ENCODE measurements at regions not wholly inside any gene's neighbourhood (a gene's known extent, or its start where the extent isn't known, plus 50 kb on each side); places are given as distances from the start of the nearest gene placed in this dataset.

DNA sequence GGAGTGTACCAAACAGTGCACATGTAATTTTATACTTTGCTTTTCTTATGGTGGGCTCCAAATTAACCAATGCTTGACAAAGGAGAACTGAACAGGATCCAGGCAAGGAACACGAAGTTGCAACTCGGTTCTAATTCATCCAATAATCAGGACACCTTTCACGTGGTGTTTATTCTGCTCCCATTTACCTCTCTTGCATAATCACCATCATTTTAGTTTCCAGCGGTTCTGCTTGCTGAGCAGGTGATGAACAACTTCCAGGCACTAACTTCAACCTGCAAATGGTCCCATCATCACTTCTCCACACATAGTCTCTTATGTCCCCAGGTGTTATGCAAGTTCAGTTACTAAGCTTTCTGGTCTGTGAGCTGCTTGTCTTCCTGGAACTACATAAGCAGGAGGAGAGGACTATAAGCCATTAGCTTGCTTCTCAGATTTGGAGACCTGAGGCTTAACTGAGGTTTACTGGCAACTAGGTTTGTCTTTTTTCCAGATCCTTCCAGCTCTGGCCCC, 326.8 kb upstream of the SLC30A5 start:
- no peak for DNase-seq

DNA sequence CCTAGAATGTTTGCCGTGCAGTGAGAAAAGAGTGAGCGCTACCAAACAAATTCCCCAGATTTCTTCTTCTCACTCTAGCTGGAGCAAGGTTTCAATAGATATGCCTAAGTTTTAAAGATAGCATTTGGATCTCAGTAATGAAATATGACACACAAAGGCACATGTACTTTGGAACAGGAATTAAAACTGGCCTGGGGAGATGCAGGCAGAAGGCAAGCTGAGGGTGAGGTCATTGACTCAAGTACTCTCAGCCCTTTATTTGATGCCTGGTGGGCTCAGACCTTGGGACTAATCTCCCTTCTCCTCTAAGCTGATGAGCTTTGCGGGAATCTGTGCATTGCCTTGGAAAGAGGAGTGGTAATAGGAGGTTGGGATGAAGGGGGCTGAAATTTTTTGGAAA, 323.3 kb upstream of the SLC30A5 start:
- DNase-seq, result no peak

DNA sequence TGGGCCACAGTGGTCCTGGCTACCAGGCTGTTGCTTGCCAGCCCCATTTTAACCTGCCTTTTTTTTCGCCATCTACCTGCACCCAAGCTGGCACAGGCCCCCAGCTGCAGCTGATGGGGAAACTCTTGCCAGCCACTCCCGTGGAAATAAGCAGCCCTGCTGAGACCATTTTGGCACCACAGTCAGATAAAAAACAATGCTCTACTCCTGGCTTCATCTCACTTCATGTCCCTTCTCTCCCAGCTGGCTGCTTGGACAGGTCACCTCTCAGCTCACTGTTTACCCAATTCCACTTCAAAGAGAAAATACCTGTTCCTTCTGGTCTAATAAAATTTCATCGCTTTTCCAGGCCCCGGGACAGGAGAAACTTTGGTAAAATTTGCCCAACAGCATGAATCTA, 322.6 kb upstream of the SLC30A5 start:
- DNase-seq, result no peak

DNA sequence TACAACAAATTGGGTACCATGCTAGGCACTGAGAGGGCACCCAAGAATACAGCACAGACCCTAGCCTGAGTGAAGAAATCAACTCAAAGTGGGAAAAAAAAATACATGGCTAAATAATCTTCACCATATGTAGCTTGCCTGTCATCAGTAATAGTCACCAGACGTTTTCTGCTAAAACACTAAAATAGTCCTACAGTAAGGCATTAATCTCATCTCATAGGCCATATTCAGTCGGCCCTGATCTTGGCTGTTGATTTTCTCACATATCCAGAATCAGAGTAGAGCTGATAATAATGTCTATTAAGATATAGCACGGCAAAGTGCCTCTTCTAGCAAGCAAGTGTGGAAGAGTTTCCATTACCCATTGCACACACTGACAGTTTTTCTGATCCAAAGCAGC, 322.1 kb upstream of the SLC30A5 start:
- DNase-seq, result no peak

DNA sequence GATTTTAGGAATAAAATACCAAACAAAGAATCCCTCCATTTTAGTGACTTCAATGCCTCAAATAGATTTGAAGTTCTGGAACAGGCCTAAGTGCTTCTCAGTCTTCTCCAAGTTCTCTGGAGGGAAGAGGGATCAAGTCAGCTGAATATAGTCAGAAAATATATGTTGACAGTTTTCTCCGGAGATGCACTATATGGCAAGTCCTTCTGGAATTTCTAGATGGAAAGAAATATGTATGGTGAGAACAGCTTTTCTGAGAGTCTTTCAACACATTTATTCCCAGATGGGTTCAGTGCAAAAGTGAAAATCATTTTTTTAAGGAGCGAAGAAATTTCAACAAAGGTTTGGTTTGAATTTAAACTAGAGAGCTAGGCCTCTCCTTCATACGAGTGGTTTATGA, 317.4 kb upstream of the SLC30A5 start:
- no peak for DNase-seq

DNA sequence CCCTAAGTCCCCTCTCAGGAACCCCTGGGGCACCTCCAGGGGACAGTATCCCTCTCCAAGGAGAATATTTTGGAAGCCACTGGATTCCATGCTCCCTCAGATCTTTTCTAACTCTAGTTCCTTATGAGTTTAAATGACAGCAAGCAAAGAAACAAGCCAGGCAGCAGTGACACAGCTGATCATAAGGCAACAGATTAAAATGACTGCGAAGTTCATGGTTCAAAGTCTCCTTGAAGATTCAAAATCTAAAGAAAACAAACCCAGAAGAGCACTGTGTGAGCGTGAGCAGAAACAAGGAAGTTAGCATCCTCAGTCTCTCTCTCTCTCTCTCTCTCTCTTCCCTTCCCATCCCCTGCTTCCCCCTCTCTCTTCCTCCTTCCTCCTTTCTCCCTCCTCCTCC, 316.7 kb upstream of the SLC30A5 start:
- DNase-seq, result no peak

DNA sequence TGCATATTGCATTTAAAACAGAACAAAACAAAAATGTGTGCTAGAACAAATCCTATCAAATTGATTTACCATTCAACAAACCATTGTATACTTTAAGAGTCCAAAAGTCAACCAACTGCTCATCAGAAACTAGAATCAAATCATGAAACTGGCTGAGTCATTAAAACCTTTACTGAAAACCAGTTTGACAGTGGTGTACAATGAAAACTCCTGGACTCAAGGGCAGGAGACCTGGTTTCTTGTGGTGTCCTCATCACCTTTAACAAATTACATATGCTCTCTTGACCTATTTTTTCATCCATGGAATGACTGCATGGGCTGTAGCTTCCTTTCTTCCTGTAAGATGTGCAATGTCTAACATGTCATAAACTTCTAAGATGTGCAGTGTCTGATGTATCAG, 315.3 kb upstream of the SLC30A5 start:
- DNase-seq, result no peak

DNA sequence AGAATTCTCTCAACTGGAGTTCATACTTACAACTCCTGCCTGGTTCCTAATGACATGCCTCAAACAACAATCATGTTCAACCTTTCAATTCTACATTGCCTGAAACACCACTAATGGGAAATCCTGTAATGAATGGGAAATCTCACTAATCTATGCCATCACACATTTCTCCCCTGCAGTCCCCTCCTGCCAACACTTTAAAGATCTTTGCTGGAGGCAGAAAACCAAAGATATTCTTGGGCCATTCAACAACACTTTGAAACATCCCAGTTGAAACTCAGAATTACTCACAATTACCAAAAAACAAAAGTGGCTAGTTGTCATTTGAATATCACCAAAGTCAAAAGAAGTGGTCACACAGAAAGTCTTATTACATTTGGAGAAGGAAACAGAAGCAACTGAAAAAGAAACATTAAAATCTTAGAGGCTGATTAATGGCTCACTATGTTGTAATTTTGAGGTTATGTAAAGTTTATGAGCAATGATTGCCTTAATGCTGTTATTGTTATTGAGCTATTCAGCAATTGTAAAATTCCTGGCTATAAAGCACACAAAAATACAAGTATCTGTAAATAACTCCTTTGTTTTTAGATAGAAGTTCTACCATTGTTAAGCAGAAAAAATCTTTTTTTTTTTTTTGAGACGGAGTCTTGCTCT, 313.4 kb upstream of the SLC30A5 start:
- DNase-seq, result no peak

DNA sequence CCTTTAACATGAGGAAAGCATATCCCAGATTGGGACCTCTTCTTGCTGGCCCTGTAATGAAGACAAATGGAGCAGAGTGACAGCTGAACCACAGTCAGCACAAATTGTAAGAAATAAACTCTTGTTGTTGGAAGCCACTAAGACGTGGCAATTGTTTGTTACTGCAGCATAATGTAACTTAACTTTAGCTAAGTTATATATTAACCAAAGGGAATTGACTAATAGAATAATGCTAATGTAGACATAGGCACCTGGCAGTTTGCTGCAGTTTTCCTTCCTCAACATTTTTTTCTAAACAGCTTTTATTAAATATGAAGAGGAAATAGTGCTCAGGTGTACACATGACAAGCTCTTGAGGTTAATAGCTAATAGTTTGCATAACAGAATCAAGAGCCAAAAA, 300.7 kb upstream of the SLC30A5 start:
- no peak for DNase-seq

DNA sequence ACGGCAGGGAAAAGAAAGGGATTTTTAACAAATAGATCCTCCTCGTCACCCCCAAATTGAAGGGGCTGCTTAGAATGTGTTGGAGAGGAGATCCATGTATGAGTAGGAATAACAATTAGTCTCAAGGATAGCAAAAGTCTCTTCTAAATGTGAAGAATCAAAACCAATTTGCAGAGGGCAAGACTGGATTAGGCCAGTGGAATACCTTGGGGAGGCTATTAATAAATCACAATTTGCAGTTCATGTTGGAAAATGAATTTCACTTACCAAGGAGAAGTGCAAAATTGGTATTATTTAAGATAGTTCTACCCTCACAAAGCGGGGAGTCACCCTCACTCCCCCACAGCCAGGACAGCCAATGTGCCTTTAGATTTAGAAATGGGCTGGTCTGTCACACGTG, 299.8 kb upstream of the SLC30A5 start:
- DNase-seq, result no peak

DNA sequence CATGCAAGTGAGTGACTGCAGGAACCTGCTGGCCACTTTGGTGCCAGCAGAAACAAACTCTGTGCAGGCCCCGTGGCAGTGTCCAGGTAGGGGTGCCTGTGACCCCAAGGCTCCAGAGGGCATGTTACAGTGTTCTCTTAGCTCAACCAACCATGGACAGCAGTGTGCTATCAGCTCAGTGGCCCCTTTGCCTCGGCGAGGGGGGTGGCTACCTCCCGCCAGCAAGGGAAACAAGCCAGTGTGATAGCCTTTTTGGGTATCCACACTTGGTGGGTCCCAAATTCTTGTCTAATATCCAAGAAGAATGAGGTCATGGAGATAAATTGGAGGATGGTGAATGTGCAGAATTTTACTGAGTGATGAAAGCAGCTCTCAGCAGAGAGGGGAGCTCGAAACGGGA, 298.6 kb upstream of the SLC30A5 start:
- no peak for DNase-seq

DNA sequence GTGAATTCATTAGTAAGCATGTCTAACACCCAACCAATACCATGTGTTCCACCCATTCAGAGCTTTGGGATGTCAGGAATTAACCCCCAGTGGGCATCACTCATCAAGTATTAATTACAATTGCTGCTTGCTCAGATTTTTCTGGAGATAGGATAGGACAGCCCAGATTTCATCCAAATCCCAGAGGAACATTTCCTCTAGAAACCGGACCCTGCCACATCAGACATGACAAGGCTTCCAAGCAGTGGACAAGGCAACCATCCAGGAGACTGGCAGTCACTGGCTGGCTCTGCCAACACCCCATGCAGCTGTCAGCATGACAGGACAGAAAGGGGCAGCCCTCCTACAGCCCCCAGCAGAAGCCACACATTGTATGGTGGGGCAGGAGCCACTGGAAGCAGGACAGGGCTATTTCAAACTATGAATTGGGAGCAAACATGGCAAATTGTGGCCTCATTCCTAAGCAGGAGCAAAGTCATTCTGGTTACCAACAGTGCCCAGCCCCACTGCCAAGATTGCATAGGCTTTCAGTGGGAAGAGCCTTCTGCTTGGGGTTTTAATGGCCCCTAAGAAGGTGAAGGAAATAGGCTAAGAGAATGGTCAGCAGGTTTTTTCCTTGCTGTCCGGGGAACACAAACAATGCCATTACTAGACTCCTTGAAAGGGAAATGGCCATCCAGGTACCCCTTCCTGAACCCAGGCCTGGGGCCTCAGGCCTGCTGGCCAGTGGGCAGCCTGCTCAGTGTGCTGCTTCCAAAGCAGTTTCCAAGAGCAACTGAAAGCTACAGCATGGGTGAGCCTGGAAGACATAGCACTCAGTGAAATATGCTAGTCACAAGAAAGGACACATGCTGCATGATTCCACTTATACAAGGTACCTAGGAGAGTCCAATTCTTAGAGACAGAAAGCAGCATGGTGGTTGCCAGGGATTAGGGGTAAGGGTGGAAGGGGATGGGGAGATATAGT, 294.7 kb upstream of the SLC30A5 start:
- DNase-seq, result no peak

DNA sequence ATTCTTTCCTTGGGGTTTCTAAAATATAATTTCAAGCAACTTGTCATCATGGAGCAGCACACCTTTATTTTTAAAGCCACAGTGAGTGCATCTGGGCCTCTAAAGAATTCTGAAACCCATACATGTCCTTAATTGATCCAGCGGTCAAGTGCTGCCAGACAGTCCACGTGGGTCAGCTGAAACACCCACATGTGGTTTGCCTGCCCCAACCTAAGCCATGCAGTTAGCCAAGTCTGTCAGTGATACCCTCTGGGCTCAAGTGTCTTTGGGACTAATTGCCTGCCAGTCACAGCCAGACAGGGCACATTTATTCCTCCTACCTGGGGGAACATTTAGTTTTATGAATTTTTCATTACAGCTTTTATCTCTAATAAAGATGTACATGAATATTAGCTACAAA, 291.4 kb upstream of the SLC30A5 start:
- DNase-seq, result no peak

DNA sequence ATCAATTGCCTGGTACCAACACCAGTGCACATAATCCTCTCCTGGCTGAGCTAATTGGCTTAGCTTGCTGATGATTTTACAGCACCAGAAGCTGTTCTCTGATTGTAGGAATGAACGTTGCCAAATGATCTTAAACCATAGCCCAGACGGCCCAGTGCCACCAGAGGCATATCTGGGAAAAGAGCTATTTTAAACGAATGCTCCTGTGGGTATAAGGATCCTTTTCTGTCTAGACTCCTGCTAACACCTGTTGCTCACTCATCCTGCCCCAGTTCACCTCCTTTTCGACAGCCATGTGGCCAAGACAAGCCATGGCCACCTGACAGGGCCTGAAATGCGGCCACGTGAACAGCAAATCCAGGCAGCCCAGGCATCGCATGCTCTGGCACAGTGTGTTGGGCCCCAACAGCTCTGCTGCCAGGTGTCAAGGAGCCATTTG, 289.9 kb upstream of the SLC30A5 start:
- DNase-seq, result no peak

DNA sequence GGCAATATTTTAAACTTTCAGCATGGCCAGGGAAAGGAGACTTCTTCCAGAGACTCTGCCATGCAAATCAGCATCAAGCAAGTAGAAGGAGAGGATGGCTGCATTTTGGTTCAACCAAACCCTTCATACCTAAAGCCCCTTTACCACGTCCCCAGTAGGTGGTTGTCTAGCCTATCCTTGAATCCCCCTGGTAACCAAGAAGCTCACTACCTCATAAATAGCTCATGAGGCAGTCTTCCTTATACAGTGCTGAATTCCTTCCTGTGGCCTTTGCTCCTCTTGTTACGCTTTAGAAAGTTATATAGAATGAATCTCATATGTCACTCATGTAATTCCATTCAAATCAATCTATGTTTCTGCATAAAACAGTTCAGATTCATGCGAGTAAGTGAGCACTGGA, 289.5 kb upstream of the SLC30A5 start:
- no peak for DNase-seq

DNA sequence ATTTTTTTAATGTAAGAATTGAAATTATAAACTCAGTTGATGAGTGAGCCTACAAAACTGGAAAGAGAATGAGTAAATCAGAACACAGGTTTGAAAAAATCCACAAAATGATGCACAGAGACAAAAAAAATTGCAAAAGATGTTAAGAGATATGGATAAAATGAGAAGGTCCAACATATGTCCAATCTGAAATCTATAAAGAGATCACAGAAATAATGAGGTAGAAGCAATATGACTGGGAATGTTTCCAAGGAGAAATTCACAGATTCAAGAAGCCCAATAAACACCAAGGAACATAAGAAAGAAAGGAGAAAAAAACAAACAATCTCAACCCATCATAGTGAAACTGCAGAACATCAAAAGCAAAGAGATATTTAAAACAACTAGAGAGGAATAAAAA, 288.4 kb upstream of the SLC30A5 start:
- DNase-seq, result no peak

DNA sequence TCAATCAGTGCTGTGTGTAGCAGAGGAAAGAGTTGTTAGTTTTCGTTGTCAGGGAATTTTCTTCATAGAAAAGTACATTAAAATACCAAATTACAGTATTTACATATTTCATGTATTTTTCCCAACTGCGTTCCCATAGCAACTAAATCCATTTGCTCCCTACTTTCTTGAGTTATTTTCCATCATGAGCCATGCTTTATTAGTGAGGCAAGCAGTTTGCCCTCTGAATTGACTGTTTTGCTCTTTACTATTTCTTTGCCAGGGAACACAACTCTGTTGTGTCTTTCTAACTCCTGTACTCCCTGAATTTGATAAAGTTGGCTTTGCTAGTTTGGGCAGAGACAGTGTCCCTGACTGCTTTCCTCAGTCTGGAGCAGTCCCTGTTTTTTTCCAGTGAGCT, 276.2 kb upstream of the SLC30A5 start:
- no peak for DNase-seq

DNA sequence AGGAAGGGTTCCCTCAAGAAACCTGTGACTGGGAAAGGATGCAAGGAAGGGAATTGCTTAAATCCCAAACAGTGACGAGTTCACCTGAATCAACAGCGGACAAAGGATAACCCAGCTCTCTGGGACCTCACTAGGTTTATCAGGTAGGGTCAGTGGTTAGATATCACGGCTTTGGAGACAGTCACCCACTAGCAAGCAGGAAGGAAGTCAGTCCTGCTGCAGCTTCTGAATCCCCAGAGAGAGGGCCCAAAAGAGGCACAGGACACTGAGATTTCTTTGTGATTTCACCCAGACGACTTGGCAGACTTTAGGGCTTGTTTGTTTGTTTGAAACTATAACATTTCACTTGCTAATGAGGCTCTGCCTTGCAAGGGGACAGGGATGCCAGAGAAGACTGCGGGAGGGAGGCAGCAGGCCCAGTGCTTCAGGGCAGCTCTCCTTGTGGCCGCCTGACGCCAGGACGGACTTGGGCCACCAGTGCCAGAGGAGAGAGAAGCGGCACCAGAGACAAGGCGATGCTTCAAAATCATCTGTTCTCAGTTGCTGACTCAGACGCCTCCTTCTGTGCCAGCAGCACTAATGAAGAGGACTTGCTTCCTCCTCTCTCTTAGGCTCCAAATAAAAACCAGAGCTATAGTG, 275.6 kb upstream of the SLC30A5 start:
- DNase-seq, result no peak

DNA sequence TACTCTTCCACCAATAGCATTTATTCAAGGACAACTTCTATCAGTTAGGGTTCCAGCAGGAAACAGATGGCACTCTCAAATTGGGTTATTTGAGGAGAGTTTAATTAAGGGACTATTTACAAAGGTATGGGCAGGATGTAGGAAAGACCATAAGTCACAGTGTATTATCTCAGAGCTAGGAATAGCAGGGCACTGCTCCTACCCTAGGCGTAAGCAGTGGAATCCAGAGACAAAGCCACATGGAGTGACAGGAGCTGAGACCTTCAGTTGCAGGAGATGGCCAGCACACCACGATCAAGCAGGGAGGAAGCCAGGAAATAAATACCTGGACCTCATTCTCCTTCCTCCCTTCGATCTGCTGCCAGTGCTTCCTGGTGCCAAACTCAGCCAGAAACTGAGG, 274.9 kb upstream of the SLC30A5 start:
- no peak for DNase-seq

DNA sequence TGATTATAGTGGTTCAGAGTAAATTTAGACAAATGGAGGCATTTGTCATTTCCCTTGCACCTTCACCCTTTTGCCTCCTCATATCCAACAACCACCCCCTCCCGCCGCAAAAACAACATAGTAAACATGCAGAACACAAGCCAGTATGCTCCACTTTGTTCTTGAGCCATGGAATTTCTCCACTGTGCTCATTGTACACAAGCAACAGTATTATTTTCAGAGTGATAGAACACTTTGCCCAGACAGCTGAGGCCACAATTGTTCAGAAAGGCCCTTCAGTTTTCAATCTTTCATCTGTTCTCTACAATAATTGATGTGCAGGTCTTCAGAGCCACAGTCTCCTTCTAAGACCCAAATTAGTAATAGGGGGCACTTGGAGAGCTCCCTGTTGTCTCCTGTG, 272.8 kb upstream of the SLC30A5 start:
- no peak for DNase-seq

DNA sequence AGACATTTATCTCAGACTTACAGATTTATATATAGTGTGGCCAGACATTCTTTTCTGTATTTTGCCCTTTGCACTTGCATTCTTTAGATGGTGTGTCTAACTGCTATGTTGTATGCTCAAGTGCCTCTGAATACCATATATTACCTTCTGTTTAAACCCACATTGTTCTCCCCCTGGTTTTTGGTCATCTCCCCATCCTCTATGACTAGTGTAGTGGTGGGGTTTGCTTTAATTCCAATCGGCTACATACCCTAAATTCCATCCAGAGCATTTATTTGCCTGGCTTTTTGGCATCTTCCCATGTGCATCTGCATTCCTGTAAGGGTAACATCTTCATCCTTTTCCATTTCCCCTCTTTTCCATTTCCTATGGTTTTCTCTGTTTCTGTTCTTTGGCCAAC, 271.0 kb upstream of the SLC30A5 start:
- DNase-seq, result no peak

DNA sequence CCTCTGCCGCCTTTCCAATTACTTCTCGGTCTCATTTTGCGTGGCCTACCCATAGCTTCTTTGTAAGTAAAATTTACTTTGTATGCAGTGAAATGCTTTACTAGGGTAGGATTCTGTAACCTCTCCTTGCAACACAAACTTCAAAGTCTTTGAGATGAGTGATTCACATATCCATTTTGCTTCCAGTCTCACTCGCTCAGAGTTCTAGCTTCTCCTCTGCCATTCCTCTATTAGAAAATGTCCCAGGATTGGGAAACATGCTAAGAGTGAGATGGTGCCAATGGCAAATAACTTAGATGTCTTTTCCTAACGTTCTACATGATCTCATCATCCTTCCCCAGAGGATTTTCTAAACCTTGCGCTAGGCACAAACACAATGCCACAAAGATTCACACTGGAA, 270.5 kb upstream of the SLC30A5 start:
- DNase-seq, result no peak

DNA sequence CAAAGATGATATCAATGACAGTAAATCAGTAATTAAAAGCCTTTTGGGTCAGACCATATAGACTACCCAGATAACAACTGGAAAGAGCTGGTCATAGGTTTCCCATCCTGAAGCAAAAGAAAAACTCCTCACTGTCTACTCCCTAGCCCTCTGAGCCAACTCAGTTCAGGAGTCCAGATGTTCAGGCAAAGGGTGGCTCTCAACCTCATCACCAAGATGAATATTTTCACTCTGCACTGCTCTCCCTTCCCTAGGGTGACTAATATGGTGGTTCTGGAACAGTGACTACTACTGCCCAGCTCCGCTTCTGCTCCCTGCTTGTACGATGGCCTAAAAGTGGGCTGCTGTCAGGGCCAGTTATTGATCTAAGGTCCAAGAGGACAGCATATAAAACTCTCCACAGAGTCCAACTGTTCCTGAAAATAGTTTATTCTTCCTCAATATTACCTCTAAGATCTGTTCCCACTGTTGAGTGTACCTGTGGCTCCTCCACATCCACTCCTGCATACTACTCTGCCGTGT, 263.4 kb upstream of the SLC30A5 start:
- no peak for DNase-seq

Measured in DMS 273 treated with DMSO at 0.1 percent for 48 hours (cell line).